RWPE2 (cell line): ENCODE measurements at regions not wholly inside any gene's neighbourhood (a gene's known extent, or its start where the extent isn't known, plus 50 kb on each side); places are given as distances from the start of the nearest gene placed in this dataset.

Source experiments
- ATAC-seq: fragments of 200-7000 bp; cut with Tn5 transposase; 3 replicates; pipeline ENCODE4 v1.9.1; 2021; ENCODE audit warnings: low read depth
- DNase-seq: peaks from one replicate; pipeline ENCODE4 v3.0.0-alpha.2; 2020; ENCODE audit warnings: low spot score
- H3K27ac ChIP-seq: fragments of 450-650 bp; 2 replicates; pipeline ENCODE4 v1.5.1; 2017; ENCODE audit warnings: mild to moderate bottlenecking; ENCODE audit not compliant: poor library complexity, severe bottlenecking
- H3K27me3 ChIP-seq: fragments of 250-450 bp; sonication (Bioruptor Pico); 2 replicates; pipeline ENCODE4 v1.5.1; 2021; ENCODE audit warnings: mild to moderate bottlenecking, moderate library complexity; ENCODE audit not compliant: insufficient read depth, poor library complexity, severe bottlenecking
- H3K36me3 ChIP-seq: fragments of 250-450 bp; sonication (Bioruptor Pico); 2 replicates; pipeline ENCODE4 v1.5.1; 2020; ENCODE audit warnings: low read depth, mild to moderate bottlenecking, moderate library complexity
- H3K4me1 ChIP-seq: fragments of 250-450 bp; sonication (Bioruptor Pico); 2 replicates; pipeline ENCODE4 v1.5.1; 2021; ENCODE audit warnings: mild to moderate bottlenecking, moderate library complexity; ENCODE audit not compliant: insufficient read depth, poor library complexity, severe bottlenecking
- H3K4me3 ChIP-seq: fragments of 250-450 bp; sonication (Bioruptor Pico); 2 replicates; pipeline ENCODE4 v1.5.1; 2021; ENCODE audit warnings: mild to moderate bottlenecking, moderate library complexity; ENCODE audit not compliant: severe bottlenecking
- H3K9me3 ChIP-seq: fragments of 250-450 bp; sonication (Bioruptor Pico); 2 replicates; pipeline ENCODE4 v1.5.1; 2021; ENCODE audit warnings: mild to moderate bottlenecking, moderate library complexity; ENCODE audit not compliant: severe bottlenecking
- TF ChIP-seq, protein P1 (sequence below): fragments of 450-650 bp; IDR thresholded peaks from one replicate; pipeline ENCODE4 v1.5.1; 2017; ENCODE audit warnings: mild to moderate bottlenecking, moderate library complexity; ENCODE audit not compliant: poor library complexity, severe bottlenecking

DNA sequence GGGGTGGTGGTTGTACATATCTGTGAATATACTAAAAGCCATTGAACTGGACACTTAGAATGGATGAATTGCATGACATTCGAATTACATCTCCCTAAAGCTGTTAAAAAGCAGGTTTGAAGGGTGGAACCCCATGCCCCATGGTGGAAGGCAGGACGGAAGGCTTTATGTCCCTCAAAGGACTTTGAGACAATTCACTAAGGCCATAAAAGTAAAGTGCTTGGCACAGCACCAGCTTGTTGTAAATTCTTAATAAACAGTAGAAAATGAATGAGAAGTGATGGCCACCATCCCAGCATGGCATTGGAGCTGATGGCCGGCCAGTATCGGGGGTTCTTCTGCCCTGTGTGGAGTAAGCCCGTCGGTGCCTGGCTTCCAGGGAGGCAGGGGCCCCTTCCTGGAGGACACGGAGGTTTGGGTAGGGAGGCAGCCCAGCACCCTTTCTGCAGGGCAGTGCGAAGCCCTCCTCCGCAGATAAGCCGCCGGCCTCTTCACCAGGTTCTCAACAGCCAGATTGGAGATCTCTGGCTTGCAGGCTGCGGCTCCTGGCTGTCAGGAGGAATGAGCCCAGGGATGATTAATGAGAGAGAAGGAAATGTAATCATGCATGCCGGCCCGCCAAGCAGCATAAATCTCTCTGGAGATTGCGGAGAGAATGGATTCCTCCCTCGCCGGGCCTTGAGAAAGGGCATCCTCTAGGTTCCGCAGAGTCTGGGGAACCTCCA, 346.9 kb downstream of the FOXL1 start:
- ATAC-seq = no peak; the same call in 2 of the 3 replicates
- no peak for DNase-seq

DNA sequence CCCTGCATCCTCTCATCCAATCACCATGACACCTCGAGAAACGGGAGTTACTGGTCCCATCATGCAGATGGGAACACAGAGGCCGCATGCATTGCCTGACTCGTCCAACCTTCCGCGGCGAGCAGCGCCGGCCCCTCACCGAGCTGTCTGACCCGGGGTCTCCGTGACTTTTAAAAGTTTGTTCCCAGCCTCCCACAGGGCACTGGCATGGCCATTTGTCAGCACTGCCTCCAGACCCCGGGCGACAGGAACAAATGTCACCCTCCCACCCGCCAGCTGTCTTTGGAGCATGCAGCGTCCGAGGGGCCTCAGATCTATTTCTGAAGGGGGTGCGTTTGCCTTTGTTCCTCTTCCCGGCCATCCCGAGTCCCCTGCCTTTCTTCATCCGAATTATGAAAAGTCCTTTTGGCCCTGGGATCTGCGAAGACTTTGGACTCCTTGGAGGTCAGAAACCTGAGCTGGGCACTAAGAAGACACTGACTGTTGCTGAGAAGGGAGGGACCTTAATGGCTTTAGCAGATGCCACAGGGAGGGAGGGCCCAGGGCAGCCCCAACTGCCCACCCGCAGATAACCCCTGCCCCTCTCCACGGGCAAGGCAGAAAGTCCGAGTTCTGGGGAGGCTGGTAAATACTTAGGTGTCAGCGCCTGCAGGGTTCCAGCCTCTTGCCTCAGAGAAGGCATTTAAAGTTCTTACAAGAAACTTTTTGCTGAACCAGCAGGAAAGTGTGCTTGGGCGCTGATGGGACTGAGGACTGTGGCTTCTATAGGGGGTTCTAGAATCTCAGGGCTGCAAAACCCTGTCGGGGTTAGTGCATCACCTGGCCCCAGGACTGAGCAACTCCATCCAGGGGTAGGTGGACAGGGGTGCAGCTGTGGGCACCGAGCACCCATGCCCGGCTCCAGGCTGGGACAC, 348.1 kb downstream of the FOXL1 start:
- Histone ChIP-seq H3K27me3 (no peaks in the 10 kb centered on the region), H3K27ac (peak overlapping the region; percentile 84), H3K4me1 (peaks cover 25% of the 10 kb centered on the region), H3K9me3 (no peaks in the 10 kb centered on the region), H3K36me3 (no peaks in the 10 kb centered on the region), H3K4me3 (no peak overlapping the region)
- DNase-seq = no peak
- TF ChIP-seq, protein P1, sequence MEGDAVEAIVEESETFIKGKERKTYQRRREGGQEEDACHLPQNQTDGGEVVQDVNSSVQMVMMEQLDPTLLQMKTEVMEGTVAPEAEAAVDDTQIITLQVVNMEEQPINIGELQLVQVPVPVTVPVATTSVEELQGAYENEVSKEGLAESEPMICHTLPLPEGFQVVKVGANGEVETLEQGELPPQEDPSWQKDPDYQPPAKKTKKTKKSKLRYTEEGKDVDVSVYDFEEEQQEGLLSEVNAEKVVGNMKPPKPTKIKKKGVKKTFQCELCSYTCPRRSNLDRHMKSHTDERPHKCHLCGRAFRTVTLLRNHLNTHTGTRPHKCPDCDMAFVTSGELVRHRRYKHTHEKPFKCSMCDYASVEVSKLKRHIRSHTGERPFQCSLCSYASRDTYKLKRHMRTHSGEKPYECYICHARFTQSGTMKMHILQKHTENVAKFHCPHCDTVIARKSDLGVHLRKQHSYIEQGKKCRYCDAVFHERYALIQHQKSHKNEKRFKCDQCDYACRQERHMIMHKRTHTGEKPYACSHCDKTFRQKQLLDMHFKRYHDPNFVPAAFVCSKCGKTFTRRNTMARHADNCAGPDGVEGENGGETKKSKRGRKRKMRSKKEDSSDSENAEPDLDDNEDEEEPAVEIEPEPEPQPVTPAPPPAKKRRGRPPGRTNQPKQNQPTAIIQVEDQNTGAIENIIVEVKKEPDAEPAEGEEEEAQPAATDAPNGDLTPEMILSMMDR = no peak
- no peak for ATAC-seq

More for the DNA sequence above, 346.9 kb downstream of the FOXL1 start:
- no peaks in the 10 kb centered on the region for H3K36me3 ChIP-seq
- H3K9me3 ChIP-seq = no peaks in the 10 kb centered on the region
- TF ChIP-seq, protein P1 = no peak
- H3K4me1 ChIP-seq = peaks cover 20% of the 10 kb centered on the region
- H3K27me3 ChIP-seq = no peaks in the 10 kb centered on the region
- no peak overlapping the region for H3K4me3 ChIP-seq
- H3K27ac ChIP-seq = peak overlapping the region; percentile 68

DNA sequence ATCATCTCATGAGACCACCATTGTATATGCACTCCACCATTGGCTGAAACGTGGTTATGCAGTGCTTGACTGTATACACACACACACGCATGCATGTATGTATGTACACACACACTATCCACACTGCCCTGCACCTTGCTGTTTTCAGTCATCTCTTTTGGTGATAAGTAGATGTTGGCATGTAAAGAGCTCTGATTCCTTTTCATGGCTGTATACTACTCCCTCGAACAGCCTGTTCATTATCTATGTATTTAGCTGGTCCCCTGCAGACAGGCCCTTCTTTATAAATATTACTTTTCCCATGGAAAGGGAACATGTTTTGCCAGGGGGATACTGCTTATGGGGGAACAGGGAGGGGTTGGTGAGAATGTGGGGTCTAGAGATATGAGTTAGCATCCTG, 349.4 kb downstream of the FOXL1 start:
- TF ChIP-seq, protein P1 = no peak
- ATAC-seq (no peak), DNase-seq (no peak)
- Histone ChIP-seq H3K27ac (peak overlapping the region; percentile 84), H3K9me3 (no peaks in the 10 kb centered on the region), H3K27me3 (no peaks in the 10 kb centered on the region), H3K4me1 (peaks cover 28% of the 10 kb centered on the region), H3K4me3 (no peak overlapping the region), H3K36me3 (no peaks in the 10 kb centered on the region)

DNA sequence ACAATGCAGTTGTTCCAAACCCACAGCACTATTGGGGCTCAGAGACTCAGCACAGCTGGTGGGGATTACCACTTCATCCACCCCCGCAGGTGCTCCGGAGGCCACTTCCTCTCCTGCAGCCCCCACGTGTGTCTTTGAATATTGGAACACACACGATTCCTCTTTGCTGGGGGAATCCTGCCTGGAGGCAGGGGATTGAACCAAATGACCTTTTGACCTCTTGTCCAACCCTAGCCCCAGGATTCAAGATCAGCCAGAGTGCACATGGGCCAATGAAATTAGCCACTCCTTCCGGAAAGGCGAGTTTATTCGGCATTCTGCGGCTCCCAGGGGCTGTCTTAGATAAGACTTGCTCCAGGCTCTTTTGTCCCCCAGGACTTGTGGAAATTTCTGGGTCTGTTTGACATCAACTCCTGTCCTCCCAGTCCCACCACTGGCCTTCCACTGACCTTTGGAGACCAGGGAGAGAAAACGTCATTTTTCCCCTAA, 350.2 kb downstream of the FOXL1 start:
- TF ChIP-seq, protein P1 = no peak
- no peak for ATAC-seq
- no peak for DNase-seq
- Histone ChIP-seq H3K27me3 (no peaks in the 10 kb centered on the region), H3K36me3 (no peaks in the 10 kb centered on the region), H3K4me1 (peaks cover 28% of the 10 kb centered on the region), H3K9me3 (no peaks in the 10 kb centered on the region), H3K27ac (peak overlapping the region; percentile 84), H3K4me3 (no peak overlapping the region)
